NCI-H748 (cell line): ENCODE measurements at regions not wholly inside any gene's neighbourhood (a gene's known extent, or its start where the extent isn't known, plus 50 kb on each side); places are given as distances from the start of the nearest gene placed in this dataset.
"Not testable (repeated sequence)": the region's sequence is repeated elsewhere in the genome, so short reads cannot be mapped to it uniquely, and the experiment has no call there.

ENCODE experiments used
- DNase-seq: peaks from one replicate; lab custom pipeline; 2025; ENCODE audit not compliant: unreplicated experiment; lab: John Stamatoyannopoulos, UW

DNA sequence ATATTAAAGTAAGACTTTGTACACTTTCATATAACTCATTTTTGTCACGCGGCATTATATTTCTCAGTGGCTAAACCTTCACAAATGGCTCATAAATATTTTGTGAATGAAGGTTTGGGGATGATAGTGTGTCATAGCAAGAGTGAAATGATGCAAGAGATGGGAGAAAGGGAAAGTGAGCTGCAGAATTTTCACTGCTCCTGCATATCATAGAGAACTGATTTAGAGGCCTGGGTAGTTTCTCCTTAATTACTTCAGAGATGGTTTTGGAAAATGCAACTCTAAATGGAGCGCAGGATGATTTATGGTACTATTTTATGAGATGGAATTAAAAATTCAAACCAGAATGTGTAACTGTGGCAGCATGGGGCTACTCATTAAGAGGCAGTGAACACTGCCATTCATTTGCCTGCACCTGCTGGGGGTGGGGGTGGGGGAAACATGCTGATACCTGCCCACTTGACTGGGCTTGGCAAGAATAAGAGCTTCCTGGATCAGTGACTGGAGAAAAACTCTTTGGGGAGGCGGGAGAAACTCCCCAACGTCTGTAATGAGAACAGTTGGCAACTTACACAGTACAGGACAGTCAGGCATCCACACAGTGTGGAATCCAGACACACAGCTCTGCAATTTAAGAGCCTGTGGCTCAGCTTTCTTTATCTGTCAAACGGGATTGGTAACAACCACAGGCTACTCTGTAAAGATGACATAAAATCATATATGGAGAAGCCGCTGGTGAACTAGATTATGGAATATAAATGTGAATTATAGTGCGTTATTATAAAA, 941.9 kb downstream of the SLC4A3 start:
- DNase-seq = peak; percentile 92

DNA sequence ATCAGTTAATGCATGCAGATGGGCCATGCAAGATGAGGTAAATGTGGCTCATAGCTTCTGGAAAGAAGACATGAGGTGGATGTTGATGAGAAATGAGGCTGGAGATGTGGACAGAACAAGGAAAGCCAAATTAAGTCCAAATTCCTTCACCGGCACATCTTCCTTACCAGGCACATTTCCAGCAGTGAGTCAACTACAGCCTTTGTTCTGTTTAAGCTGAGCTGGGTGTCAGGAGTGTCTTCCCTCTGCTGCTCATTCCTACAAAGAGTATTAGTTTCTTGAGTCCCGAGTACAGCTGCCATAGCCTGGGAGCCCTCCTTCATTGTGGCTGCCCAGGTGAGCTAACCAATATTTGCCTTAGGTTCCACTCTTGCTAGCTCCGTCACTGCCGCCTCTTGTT, 945.0 kb downstream of the SLC4A3 start:
- no peak for DNase-seq

DNA sequence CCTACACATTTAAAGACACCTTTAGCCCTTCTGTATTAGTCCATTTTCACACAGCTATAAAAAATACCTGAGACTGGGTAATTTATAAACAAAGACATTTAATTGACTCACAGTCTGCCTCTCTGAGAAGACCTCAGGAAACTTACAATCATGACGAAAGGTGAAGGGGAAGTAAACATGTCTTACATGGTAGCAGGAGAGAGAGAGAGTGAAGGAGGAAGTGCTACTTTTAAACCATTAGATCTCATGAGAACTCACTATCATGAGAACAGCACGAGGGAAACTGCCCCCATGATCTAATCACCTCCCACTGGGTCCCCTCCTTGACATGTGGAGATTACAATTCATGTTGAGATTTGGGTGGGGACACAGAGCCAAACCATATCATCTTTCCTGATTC, 946.6 kb downstream of the SLC4A3 start:
- DNase-seq = no peak

DNA sequence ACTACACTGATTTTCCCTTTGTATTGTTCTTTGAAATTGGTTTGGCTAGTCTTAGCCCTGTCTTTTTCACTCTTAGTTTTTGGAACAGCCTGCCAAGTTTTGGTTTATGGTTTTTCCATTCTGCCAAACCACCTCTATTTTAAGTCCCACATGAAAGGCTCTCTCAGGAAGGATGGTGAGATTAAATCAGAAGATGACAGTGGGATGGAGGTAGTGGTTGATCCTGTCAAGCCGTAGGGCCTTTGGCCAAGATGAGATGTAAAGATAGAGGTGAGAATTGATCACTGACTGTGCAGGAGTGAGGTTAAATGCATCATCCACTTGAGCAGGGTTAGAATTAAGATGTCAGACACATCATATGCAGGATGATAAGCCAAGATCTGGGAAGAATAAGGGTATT, 948.5 kb downstream of the SLC4A3 start:
- DNase-seq = no peak

DNA sequence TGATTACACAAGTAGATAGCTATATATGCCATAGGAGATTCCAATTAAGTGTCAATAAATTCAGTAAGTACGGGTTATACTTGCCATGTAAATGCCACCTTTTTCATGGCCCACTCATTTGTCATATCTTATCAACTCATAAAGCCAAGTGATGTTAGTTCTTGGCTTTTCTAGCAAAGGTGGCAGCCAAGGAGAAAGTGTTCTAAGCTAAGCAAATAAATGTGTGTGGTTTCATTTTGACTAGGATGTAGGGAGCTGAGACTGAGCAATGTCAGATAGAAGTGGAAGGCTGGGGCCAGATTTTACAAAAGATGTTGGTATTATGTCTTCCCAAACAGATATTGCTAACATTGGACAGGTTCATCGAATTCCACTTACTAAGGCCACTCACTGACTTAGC, 952.0 kb downstream of the SLC4A3 start:
- no peak for DNase-seq

DNA sequence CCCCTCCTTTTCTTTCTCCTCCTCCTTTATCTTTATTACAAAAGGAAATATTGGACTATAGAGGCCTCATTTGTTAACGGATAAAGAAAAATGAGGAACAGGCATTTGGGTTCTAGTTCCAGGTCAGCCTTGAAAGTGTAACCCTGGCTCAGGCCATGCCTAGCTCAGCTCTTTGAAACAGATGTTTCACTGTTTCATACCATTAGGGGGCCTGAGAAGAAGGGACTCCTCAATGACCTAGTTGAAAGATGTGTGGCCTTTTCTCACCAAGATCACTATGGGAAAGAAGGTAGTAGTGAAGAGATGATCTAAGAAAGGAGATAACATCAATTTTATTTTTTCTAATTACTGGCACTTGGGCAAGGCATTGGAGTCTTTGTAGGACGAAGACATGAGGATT, 952.7 kb downstream of the SLC4A3 start:
- DNase-seq = no peak

DNA sequence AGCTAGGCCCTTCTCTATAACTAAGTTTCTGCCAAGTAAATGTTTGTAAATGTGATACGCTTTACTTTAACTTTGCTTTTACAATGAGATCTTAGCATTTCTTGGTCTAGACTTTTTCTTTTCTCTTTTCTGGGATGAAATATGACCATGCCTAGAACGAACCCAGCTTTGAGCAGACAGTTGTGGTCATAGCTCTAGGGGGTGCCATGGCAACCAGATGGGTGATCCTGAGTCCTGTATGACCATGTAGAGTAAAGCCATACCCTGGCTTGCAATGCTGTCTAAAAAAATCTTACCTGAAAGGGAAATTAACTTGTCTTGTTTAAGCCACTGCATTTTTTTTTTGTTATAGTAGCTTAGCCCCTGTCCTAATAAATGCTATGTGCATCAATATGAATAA, 956.3 kb downstream of the SLC4A3 start:
- DNase-seq = no peak

DNA sequence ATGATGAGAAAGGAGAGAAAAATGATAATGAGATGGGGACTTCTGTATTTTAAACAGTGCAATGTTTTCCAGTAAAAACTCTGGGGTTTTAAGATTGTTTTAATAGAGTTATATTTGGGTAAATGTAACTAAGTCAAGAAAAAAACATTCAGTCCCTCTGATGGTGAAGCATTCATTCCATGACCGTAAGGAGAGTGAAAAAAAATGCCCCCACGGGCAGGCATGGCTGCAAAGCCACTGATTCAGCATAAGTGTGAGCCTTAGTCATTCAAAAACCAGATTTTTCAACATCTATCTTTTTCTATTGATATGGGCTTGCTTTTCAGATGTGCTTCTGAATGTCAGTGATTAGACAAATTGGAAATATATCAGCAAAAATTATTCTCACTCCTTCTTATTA, 957.8 kb downstream of the SLC4A3 start:
- no peak for DNase-seq

DNA sequence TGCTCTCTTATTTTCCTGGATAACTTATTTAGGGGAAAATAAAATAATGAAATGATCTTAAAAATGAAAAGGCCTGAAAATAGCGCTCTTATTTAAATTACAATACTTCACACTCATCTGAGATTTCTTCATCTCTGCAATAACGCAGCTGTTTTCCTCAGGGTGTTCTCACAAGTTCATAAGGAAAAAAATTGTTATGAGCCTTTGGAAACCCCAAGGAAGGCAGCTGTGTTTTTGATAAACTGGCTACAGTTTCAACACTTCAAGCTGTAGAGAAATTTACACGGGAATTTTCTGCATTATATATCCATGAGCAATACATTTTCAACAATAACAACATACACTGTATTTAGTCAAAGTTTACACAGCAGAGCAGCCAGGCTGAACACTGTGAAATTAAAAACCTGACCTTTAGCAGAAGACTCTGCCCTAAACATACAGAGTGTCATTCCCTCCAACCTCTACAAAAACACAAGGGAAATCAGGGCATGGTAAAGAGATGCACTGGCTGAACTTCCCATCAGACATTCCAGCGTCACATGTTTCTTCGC, 959.6 kb downstream of the SLC4A3 start:
- DNase-seq = no peak

DNA sequence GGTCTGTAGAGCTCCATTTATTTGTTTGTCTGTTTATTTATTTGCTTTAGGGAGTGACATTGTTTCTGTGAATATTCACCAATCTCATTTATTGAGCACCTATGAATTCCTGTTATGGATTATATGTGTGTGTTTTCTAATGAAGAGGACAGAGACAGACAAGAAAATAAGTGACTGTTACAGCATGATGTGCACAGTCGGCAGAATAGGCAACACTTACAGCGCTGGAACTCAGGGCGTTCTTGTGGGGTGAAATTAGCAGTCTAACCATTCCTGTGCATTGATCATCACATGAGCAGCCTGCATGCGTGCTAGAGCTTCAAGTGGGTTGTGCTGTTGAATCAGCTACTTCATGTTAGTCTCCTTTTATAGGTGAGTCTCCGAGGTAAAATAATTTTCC, 960.7 kb downstream of the SLC4A3 start:
- DNase-seq = no peak

DNA sequence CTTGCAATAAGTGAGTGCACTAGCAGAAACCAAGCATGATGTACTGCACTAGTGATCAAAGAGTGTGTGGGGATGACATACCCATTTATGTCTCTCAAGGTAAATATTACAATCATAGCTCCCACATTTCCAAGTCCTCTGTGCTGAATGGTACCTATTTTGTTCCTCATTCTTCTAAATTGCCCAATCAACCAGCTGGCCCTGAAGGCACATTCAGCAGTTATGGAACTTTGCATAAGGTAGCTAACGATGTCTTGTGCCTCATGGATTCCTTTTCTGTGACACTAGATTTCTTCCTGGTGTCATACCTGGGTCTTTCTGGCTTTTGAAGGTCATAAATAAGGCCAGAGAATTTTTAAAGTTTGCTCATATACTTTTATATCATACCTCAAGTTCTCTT, 963.0 kb downstream of the SLC4A3 start:
- no peak for DNase-seq

DNA sequence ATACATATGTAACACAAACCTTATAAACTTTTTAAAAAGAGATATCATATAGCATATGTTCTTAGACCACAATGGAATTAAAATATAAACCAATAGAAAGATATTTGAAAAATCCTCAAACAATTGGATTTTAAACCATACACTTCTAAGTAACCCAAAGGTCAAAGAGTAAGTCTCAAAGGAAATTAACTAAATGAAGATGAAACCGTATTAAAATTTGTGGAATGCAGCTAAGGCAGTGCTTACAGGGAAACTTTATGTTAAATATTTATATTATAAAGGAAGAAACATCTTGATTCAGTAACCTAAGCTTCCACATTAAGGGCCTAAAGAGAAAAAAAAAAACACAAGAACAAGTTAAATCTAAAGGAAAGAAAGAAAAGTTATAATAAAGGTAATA, 966.1 kb downstream of the SLC4A3 start:
- no peak for DNase-seq

DNA sequence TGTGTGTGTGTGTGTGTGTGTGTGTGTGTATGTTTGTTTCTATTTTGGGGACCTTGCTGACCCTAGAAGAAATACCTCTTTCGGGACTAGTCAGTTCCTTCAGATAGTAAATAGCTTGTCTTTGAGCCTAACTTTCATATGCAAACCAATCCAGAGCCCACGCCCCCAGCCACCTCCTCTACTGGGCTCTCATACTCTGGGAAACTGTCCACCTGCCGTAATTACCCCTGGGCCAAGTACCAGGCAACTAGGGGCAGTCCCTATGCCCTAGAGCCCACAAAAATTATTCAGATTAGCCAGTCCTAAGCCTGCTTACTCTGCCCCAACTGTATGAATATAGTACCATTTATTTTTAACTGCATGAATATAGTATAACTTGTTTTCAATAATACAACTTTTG, 970.4 kb downstream of the EPHA4 start:
- no peak for DNase-seq

DNA sequence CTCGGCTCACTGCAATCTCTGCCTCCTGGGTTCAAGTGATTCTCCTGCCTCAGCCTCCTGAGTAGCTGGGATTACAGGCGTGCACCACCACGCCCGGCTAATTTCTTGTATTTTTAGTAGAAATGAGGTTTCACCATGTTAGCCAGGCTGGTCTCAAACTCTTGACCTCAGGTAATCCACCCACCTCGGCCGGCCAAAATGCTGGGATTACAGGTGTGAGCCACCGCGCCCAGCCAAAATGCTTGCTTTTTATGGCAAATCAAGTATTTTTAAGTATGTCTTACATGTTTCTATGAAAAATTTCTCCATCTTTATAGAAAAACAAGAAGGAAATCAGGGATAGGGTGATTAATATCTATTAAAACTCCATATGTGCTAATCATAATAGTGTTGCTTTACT, 959.1 kb downstream of the EPHA4 start:
- DNase-seq = not testable (repeated sequence)

DNA sequence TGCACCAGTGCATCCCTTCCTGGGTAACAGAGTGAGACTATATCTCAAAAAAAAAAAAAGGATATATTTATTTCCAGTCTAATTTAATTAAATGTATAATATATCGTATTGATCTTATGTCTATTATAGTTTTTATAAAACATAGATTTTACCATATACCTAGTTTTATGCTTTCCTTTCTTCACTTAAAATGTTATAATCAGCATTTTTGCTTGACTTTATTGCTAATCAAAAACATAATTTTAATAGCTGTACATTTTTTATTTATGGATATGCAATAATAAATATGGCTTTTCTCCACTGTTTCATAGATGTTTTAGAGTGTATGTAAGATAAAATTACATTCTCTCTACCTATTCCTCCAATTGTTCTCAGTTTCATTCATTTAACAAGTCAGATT, 958.0 kb downstream of the EPHA4 start:
- no peak for DNase-seq

DNA sequence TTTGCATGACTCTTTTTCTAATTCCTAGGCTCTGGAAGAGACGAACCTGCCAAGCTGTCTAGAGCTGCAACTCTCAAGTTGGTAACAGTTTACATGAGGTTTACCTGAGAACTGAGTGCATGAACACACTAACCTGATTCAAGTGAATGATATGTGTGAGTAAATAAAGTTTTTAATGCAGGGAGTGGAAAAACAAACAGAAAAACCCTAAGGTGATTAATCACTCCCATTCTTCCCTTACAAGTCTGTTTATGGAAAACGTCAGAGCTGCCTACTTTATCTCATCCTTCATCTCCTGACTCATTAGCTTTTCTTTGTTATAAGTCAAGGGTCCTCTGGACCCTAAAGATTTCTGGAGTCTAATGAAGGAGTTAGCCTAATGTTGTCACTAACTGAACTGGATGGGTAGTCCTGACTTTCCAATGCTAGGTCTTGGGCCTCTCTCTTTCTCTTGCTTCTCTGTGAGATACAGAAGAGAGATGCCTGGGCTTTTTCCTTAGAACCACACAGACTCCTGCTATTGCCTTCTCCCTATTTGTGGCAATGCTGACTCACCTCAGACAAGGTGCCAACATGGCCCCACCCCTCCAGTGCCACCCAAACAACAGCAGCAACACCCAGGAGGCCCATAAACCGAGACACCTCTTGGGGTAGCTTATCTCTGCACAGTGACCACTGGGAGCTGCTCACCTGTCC, 952.4 kb downstream of the EPHA4 start:
- peak; percentile 43 for DNase-seq

DNA sequence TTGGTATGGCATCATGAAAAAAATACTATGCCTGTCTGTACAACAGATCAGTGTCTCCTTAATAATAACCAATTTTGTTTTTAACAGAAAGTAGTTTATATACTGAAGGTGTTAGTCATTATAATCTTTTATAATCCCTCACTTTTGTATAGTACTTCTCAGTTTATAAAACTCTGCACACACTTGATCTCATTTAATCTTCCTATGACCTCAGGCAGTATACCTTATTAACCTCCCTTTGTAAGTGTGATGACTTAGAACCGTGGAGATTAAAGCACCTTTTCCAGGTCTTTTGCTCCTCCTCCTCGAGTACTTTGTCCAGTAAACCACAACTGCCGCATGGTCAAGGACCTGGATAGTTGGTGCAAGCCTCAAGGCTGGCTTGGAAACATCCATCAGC, 945.5 kb downstream of the EPHA4 start:
- DNase-seq = no peak

DNA sequence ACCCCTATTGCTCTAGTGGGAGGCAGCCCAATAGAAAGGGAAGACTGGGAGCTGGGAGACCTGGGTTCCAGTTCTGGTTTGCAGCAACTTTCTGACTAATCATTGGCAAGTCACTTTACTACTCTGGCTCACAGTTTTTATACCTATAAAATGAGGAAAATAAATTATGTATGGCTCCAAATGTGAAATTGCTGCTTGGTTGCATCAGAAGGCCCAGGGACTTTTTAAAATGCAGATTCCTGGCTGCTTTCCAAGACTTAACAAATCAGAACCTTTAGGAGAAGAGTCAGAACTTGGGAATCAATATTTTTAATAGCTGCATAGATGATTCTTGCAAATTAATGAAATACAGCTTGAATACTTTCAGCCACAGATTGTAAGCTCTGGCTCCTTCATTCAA, 943.9 kb downstream of the EPHA4 start:
- no peak for DNase-seq

DNA sequence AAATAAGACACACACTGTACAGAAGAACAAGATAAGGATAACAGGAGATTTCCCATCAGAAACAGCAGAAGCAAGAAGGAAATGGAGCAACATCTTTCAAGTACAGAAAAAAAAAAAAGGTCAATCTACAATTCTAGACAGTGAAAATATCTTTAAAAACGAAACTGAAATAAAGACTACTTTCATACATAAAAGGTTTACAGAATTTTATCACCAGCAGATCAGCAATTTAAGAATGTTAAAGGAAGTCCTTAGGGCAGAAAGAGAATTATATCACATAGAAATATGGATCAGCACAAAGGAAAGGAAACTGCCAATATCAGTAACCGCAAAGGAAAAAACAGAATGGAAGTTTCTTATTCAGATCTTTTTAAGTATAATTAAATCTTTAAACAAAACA, 931.0 kb downstream of the EPHA4 start:
- no peak for DNase-seq

DNA sequence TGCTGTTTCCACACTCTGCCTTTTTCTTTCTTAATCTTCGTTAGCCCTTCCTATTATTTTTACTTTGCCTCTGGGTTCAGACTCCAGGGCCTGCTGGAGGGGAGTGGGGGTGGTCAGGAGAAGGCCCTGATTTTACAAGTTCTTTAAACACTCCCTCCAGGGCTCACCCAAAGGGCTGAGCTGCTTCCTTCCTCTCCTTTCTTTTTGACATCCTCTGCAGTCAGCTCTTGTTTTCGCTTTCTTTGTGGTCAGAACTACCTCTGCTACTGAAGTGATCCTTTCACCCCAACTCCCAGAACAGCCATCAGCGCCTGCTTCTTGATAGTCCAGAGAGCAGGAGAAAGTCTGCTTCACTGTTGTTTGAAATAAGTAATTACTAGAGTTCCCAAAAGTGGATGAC, 925.7 kb downstream of the EPHA4 start:
- no peak for DNase-seq

DNA sequence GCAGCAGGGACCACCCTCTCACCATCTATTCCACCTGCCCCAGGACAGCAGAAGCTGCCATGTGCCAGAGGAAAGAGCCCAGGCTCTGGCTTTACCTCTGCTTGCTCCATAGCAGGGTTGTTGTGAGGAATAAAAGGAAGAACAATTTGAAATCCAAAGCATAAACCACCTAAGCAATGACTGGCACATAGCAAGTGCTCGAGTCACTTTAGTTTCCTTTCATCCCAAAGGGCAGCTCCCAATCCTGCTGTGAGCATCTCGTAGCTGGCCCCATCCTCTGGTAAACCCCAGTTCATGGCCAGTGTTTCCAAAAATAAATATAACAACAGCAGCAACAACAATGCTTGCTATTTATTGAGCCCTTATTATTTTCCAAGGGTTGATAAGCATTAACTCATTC, 923.5 kb downstream of the EPHA4 start:
- DNase-seq = no peak

DNA sequence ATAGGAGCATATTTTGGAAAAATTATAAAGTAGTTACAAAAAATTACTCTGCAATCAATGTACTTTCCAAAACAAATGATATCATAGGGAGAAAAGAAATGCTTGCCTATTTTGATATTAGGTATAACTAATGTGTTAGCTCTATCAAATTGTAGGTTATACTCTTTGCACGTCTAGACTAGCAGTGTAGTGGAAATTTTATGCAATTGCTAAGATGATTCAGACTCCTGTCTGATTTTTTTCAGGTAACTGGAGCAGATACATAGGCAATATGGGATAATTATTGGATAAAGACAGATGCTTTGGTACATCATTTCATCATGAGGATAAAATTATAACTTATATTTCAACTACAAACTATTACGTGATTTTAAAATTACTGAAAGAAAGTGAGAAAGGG, 918.3 kb downstream of the EPHA4 start:
- no peak for DNase-seq

DNA sequence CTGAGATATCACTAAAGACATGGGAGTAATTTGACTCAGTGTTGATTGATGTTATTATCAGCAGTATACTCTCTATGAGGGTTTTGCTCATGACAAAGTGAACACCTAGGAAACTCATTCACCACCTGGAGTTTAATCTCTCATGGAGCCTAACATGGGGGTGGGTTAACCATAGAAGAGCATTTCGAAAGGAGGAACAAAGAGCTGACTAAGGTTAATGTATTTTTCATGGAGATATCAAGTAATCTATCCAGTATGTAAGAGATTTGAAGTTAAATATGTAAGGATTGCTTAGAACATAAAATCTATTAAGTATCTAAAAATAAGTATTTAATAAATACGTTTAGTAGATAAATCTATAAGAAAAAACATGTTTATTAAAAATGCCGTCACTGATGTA, 917.8 kb downstream of the EPHA4 start:
- no peak for DNase-seq
